Mammary epithelial cell (primary cell): ENCODE measurements at regions not wholly inside any gene's neighbourhood (a gene's known extent, or its start where the extent isn't known, plus 50 kb on each side); places are given as distances from the start of the nearest gene placed in this dataset.

Source experiments
- CTCF ChIP-seq, 2 donors: IDR thresholded peaks in 1 of 2; conservative IDR thresholded peaks in 1 of 2; 2 replicates each; pipeline ENCODE4 v1.5.1; 2011 to 2012; ENCODE audit warnings: inconsistent platforms in 2 of 2, low read length in 2 of 2, mild to moderate bottlenecking in 2 of 2, control low read depth in 1 of 2, low read depth in 1 of 2; ENCODE audit not compliant: insufficient read depth in 1 of 2; ENCODE audit errors: extremely low read depth in 1 of 2
- EZH2 ChIP-seq: IDR thresholded peaks from 2 replicates; pipeline ENCODE4 v1.6.1; 2012; ENCODE audit warnings: low read length, inconsistent platforms, borderline replicate concordance

GRCh38 chr17:79679631-79680317 lies 51.0 kb upstream of the ENPP7 start:
- TF ChIP-seq CTCF (conservative IDR thresholded peaks at IDR 0.05 in 1 of 2, IDR thresholded peaks at IDR 0.05 in 1 of 2; ENCODE audit: extremely low read depth in 1 of 2, insufficient read depth in 1 of 2, low read depth in 1 of 2, low read length in 2 of 2) (no peak), EZH2 (no peak)
